Cardiac muscle cell (in vitro differentiated cells and primary cell): ENCODE measurements at regions not wholly inside any gene's neighbourhood (a gene's known extent, or its start where the extent isn't known, plus 50 kb on each side); places are given as distances from the start of the nearest gene placed in this dataset.

ENCODE experiments used
- DNase-seq, 2 donors: peaks; one replicate each; pipeline versions ENCODE4 v3.0.0 to v3.0.0-alpha.2; 2010 to 2017; ENCODE audit warnings: low read depth in 1 of 2, low spot score in 1 of 2
- H3K27ac ChIP-seq: fragments of 200-600 bp; sonication (generic); 2 replicates; pipeline ENCODE4 v1.5.1; 2016
- H3K27me3 ChIP-seq: fragments of 200-600 bp; sonication (generic); 2 replicates; pipeline ENCODE4 v1.6.0; 2016; ENCODE audit warnings: control low read depth
- H3K36me3 ChIP-seq: fragments of 200-600 bp; sonication (generic); 2 replicates; pipeline ENCODE4 v1.5.1; 2016; ENCODE audit warnings: control low read depth
- H3K4me1 ChIP-seq: fragments of 200-600 bp; sonication (generic); 2 replicates; pipeline ENCODE4 v1.8.1; 2017; ENCODE audit warnings: low read depth, mild to moderate bottlenecking, mixed run types
- H3K4me3 ChIP-seq: fragments of 200-600 bp; sonication (generic); 2 replicates; pipeline ENCODE4 v1.5.1; 2016; ENCODE audit warnings: mild to moderate bottlenecking
- H3K9me3 ChIP-seq: fragments of 200-600 bp; sonication (generic); 2 replicates; pipeline ENCODE4 v1.5.1; 2017; ENCODE audit warnings: low read depth, mild to moderate bottlenecking, control low read depth
- TF ChIP-seq, protein P1 (sequence below): IDR thresholded peaks from 2 replicates; pipeline ENCODE4 v1.5.1; 2012; ENCODE audit warnings: low read depth, mild to moderate bottlenecking, low read length

DNA sequence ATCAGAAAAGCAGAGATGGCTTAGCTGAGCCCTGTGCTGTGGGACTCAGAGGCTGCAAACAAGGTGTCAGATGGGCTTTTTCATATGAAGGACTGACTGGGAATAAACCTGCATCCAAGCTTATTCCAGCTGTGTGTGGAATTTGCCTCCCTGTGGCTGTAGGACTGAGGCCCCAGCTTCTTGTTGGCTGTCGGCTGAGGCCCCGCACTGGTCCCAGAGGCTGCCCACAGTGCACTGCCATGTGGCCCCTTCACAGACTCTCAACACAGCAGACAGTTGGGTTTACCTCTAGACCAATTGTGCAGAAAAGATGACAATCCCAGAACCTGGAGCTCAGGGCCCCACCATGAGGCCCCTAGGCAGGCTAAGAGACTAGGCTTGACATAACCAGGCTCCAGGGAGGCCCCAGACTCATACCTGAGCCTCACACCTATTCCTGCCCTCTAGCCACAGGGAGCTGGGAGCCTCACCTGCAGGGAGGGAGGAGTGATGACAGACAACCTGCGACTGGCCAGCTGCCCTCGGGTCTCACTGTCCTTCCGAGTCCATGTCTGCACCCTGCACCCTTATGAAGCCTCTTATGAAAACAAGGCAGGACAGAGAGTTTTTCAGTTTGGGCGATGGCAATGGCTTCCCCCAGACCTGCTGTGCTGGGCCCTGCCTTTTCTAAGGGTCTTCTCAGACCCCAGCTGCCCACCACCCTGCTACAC lies 615.5 kb downstream of the NPHP4 start:
- Histone ChIP-seq H3K4me1 (no peaks in the 10 kb centered on the region), H3K27ac (no peak overlapping the region), H3K9me3 (no peaks in the 10 kb centered on the region), H3K27me3 (no peaks in the 10 kb centered on the region), H3K4me3 (no peak overlapping the region), H3K36me3 (no peaks in the 10 kb centered on the region)
- no peak for DNase-seq
- TF ChIP-seq, protein P1, sequence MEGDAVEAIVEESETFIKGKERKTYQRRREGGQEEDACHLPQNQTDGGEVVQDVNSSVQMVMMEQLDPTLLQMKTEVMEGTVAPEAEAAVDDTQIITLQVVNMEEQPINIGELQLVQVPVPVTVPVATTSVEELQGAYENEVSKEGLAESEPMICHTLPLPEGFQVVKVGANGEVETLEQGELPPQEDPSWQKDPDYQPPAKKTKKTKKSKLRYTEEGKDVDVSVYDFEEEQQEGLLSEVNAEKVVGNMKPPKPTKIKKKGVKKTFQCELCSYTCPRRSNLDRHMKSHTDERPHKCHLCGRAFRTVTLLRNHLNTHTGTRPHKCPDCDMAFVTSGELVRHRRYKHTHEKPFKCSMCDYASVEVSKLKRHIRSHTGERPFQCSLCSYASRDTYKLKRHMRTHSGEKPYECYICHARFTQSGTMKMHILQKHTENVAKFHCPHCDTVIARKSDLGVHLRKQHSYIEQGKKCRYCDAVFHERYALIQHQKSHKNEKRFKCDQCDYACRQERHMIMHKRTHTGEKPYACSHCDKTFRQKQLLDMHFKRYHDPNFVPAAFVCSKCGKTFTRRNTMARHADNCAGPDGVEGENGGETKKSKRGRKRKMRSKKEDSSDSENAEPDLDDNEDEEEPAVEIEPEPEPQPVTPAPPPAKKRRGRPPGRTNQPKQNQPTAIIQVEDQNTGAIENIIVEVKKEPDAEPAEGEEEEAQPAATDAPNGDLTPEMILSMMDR, result no peak

DNA sequence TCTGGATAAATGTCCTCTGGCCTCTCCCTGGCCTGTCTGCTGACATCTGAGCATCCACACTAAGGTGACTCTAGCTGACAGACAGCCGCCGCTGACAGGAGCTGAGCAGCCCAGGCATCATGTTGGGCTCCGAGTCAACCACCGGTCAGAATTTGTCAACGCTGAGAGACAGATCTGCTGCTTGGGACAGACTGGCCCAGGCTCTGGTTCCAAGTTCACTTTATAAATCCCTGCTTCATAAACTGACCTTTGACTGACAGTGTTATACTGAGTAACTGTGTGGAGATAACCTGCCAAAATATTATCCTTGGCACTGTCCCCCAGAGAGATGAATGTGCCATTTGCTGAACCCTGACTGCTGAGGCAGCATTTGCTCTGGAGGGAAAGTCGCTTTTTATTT lies 616.7 kb downstream of the NPHP4 start:
- no peak for DNase-seq
- H3K4me1 ChIP-seq, result no peaks in the 10 kb centered on the region
- H3K4me3 ChIP-seq, result no peak overlapping the region
- H3K27ac ChIP-seq, result no peak overlapping the region
- H3K9me3 ChIP-seq, result no peaks in the 10 kb centered on the region
- H3K27me3 ChIP-seq, result no peaks in the 10 kb centered on the region
- H3K36me3 ChIP-seq, result no peaks in the 10 kb centered on the region
- TF ChIP-seq, protein P1, result no peak

DNA sequence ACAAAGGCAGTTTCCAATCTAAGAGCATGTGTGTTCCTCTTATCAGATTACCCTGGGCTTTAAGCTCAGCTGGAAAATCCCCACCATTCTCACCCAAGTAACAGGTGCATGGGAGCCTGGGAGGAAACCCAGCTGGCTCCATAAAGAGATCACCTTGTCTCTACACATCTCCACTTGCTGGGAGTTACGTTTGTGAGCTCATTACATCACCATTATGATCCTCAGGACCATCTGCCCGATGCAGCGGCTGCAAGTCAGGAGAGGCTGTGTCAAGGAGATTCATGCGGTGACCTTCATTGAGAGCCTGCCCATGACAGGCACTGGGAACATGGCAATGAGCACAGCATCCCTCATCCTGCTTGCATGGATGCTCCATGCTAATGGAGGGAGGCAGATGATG lies 618.0 kb downstream of the NPHP4 start:
- Histone ChIP-seq H3K9me3 (no peaks in the 10 kb centered on the region), H3K27ac (no peak overlapping the region), H3K36me3 (no peaks in the 10 kb centered on the region), H3K27me3 (no peaks in the 10 kb centered on the region), H3K4me3 (no peak overlapping the region), H3K4me1 (no peaks in the 10 kb centered on the region)
- TF ChIP-seq, protein P1, result no peak
- DNase-seq, result no peak

DNA sequence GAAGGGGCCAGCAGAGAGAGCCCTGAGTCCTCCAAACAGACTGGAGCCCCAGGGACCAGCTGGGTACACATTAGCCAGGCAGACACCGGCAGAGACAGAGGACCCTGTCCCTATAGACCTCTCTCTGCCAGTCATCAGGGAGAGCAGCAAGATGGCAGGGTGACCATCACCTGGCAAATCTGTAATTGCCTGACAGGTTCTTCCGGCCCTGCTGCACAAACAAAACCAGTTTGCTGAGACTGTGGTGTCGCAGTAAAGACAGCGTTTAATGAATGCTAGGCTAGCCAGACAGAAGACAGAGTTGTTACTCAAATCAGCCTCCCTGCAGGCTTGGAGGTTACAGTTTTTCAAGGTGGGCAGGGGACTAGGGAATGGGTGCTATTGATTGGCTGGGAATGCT lies 618.9 kb downstream of the NPHP4 start:
- Histone ChIP-seq H3K36me3 (no peaks in the 10 kb centered on the region), H3K9me3 (no peaks in the 10 kb centered on the region), H3K27ac (no peak overlapping the region), H3K4me3 (no peak overlapping the region), H3K27me3 (no peaks in the 10 kb centered on the region), H3K4me1 (no peaks in the 10 kb centered on the region)
- TF ChIP-seq, protein P1, result no peak
- no peak for DNase-seq

DNA sequence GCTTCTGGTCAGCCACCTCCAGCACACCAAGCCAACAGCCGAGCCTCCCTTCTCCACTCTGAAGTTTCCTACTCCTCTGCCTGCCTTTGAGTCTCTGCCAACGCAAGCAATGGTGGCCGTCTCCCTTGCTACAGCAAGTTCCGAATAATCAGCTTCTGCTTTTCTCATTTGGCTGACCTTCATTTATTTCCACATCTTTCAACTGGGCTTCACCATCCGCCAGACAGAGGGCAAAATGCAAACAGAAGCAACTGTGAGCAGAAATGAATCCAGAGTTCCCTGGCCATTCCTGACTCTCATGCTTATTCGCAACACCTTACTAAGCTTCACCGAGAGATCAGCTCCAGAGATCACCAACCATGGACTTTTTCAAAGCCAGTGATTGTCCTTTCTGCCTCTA lies 621.0 kb downstream of the NPHP4 start:
- Histone ChIP-seq H3K27me3 (no peaks in the 10 kb centered on the region), H3K9me3 (no peaks in the 10 kb centered on the region), H3K27ac (no peak overlapping the region), H3K36me3 (no peaks in the 10 kb centered on the region), H3K4me1 (no peaks in the 10 kb centered on the region), H3K4me3 (no peak overlapping the region)
- no peak for DNase-seq
- TF ChIP-seq, protein P1, result no peak

DNA sequence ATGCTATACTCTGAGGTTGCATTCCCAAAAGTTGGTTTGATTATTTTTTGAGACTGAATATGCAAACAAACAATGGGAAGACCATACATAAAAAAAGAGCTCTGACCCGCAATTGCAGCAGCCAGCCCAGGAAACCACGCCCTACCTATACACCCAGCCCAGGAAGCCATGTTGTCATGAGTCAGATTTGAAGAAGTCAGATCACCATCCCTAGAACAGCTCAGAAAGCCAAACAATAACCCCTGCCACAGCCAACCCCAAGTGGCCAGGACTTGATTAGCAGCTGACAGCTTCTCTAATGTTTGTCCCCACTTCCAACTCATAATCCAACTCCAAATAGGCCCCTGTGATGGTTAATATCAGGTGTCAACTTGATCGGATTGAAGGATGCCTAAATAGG lies 621.9 kb downstream of the NPHP4 start:
- TF ChIP-seq, protein P1, result no peak
- Histone ChIP-seq H3K9me3 (no peaks in the 10 kb centered on the region), H3K4me3 (no peak overlapping the region), H3K4me1 (no peaks in the 10 kb centered on the region), H3K27me3 (no peaks in the 10 kb centered on the region), H3K27ac (no peak overlapping the region), H3K36me3 (no peaks in the 10 kb centered on the region)
- no peak for DNase-seq
